NB4 (cell line): ENCODE measurements at regions not wholly inside any gene's neighbourhood (a gene's known extent, or its start where the extent isn't known, plus 50 kb on each side); places are given as distances from the start of the nearest gene placed in this dataset.

Experiments used
- CTCF ChIP-seq: IDR thresholded peaks from one replicate; pipeline ENCODE4 v1.5.1; 2012; ENCODE audit warnings: low read depth, low read length
- MAX ChIP-seq: IDR thresholded peaks from 2 replicates; pipeline ENCODE4 v1.6.1; 2011; ENCODE audit warnings: low read depth, low read length
- MYC ChIP-seq: IDR thresholded peaks from 2 replicates; pipeline ENCODE4 v1.6.1; 2011; ENCODE audit warnings: low read depth, low read length
- POLR2A ChIP-seq: IDR thresholded peaks from 2 replicates; pipeline ENCODE4 v1.6.1; 2011; ENCODE audit warnings: mild to moderate bottlenecking; ENCODE audit not compliant: insufficient read length; ENCODE audit errors: extremely low read depth

DNA sequence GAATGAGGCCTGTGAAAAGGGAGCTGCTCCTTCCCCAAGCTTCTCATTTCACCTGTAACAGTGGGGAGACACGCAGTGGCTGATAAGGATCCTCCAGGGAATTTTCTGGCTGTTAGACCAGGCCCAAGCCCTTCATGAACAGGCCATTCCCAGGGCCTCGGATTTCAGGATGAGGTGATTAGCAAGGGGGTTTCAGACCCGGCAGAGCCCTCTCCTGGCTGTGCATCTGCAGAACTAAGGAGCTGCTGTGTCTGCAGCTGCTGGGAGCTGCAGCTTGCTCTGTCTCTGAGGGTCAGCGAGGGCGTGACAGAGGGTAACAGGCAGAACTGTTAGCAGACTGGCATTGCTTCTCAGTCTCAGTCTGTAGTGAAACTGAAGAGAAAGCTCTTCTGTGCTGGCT lies 110.4 kb downstream of the KCNA5 start:
- TF ChIP-seq CTCF (no peak), MAX (no peak), MYC (no peak), POLR2A (no peak)
